ENCODE measurements at regions not wholly inside any gene's neighbourhood (a gene's known extent, or its start where the extent isn't known, plus 50 kb on each side); places are given as distances from the start of the nearest gene placed in this dataset.

- no peak for DNase-seq
Measured at GRCh38 chr3:459311-459670, 262.7 kb downstream of the CHL1 start.

- DNase-seq, result no peak
Measured at GRCh38 chr3:461006-461405, 264.4 kb downstream of the CHL1 start.

GRCh38 chr3:462851-463250 is 266.3 kb downstream of the CHL1 start:
- DNase-seq, result no peak

GRCh38 chr3:463252-464192 is 267.0 kb downstream of the CHL1 start:
- no peak for DNase-seq

- no peak for DNase-seq
Measured at GRCh38 chr3:464255-464654, 267.7 kb downstream of the CHL1 start.

- no peak for DNase-seq
Measured at GRCh38 chr3:468172-468571, 271.6 kb downstream of the CHL1 start.

GRCh38 chr3:473033-473800 is 276.7 kb downstream of the CHL1 start:
- no peak for DNase-seq

- no peak for DNase-seq
Measured at GRCh38 chr3:474828-475227, 278.3 kb downstream of the CHL1 start.

GRCh38 chr3:480070-480469 is 283.5 kb downstream of the CHL1 start:
- DNase-seq, result no peak

- DNase-seq, result no peak
Measured at GRCh38 chr3:481111-481510, 284.5 kb downstream of the CHL1 start.

- DNase-seq, result no peak
Measured at GRCh38 chr3:481680-482079, 285.1 kb downstream of the CHL1 start.

- DNase-seq, result no peak
Measured at GRCh38 chr3:482479-482878, 285.9 kb downstream of the CHL1 start.

GRCh38 chr3:484341-484740 is 287.8 kb downstream of the CHL1 start:
- no peak for DNase-seq

- DNase-seq, result no peak
Measured at GRCh38 chr3:487614-488013, 291.1 kb downstream of the CHL1 start.

GRCh38 chr3:492586-493316 is 296.2 kb downstream of the CHL1 start:
- no peak for DNase-seq

GRCh38 chr3:494190-494589 is 297.6 kb downstream of the CHL1 start:
- DNase-seq, result no peak

GRCh38 chr3:498487-498886 is 301.9 kb downstream of the CHL1 start:
- no peak for DNase-seq

- DNase-seq, result no peak
Measured at GRCh38 chr3:499001-499761, 302.6 kb downstream of the CHL1 start.

- DNase-seq, result no peak
Measured at GRCh38 chr3:502486-502885, 305.9 kb downstream of the CHL1 start.

- DNase-seq, result no peak
Measured at GRCh38 chr3:513301-513700, 316.7 kb downstream of the CHL1 start.

GRCh38 chr3:514192-514591 is 317.6 kb downstream of the CHL1 start:
- DNase-seq, result no peak

- DNase-seq, result no peak
Measured at GRCh38 chr3:519026-519425, 322.5 kb downstream of the CHL1 start.

GRCh38 chr3:522888-523287 is 326.3 kb downstream of the CHL1 start:
- DNase-seq, result no peak

Measured in activated CD8-positive, alpha-beta memory T cell treated with anti-CD3 and anti-CD28 coated beads, Interleukin-2, amount 50 U/mL, for 48 hours (primary cell).